CD4-positive, alpha-beta memory T cell (primary cell): ENCODE measurements at regions not wholly inside any gene's neighbourhood (a gene's known extent, or its start where the extent isn't known, plus 50 kb on each side); places are given as distances from the start of the nearest gene placed in this dataset.

ENCODE experiments used
- CTCF ChIA-PET: fragments of 350-600 bp; sonication (Branson Sonifier 250); formaldehyde crosslinking; loops from one replicate; lab custom pipeline; 2021; ENCODE audit warnings: inconsistent platforms; ENCODE audit not compliant: partially characterized antibody; lab: Charles Lee
- POLR2A ChIA-PET: fragments of 350-600 bp; sonication (Branson Sonifier 250); formaldehyde crosslinking; loops from one replicate; lab custom pipeline; 2021; ENCODE audit not compliant: partially characterized antibody; lab: Charles Lee
- DNase-seq, 5 donors: peaks; one replicate each; pipeline versions ENCODE4 v3.0.0 to v3.0.0-alpha.2; 2020 to 2022; ENCODE audit warnings: mixed read lengths in 1 of 5
- H3K27ac ChIP-seq: one replicate; pipeline ENCODE4 v1.7.0; 2013; ENCODE audit warnings: low read depth, low read length
- H3K27me3 ChIP-seq: 2 replicates; pipeline ENCODE4 v1.7.0; 2013; ENCODE audit warnings: mild to moderate bottlenecking, low read length, moderate library complexity; ENCODE audit not compliant: insufficient read depth
- H3K36me3 ChIP-seq: 2 replicates; pipeline ENCODE4 v1.7.0; 2013; ENCODE audit warnings: mild to moderate bottlenecking, low read length, moderate library complexity; ENCODE audit not compliant: insufficient read depth
- H3K4me1 ChIP-seq: 2 replicates; pipeline ENCODE4 v1.7.0; 2013; ENCODE audit warnings: mild to moderate bottlenecking, low read length, moderate library complexity; ENCODE audit not compliant: insufficient read depth
- H3K4me3 ChIP-seq, 2 donors: one replicate each; pipeline ENCODE4 v1.7.0; 2013; ENCODE audit warnings: low read length in 2 of 2, mild to moderate bottlenecking in 1 of 2
- H3K9me3 ChIP-seq, 2 donors: one replicate each; pipeline ENCODE4 v1.7.0; 2013; ENCODE audit warnings: low read length in 2 of 2, control low read depth in 1 of 2; ENCODE audit not compliant: control insufficient read depth in 1 of 2
- H3K27ac Mint-ChIP-seq, 7 donors: one replicate each; pipeline ENCODE4 v1.8.0; 2020 to 2021; ENCODE audit warnings: mixed read lengths in 7 of 7, mild to moderate bottlenecking in 6 of 7, inconsistent platforms in 3 of 7, moderate library complexity in 3 of 7
- H3K27me3 Mint-ChIP-seq, 2 donors: one replicate each; pipeline ENCODE4 v1.8.0; 2020 to 2021; ENCODE audit warnings: mixed read lengths in 2 of 2
- H3K36me3 Mint-ChIP-seq, 2 donors: one replicate each; pipeline ENCODE4 v1.8.0; 2020 to 2021; ENCODE audit warnings: mixed read lengths in 2 of 2, inconsistent platforms in 1 of 2, mild to moderate bottlenecking in 1 of 2
- H3K4me1 Mint-ChIP-seq, 4 donors: one replicate each; pipeline ENCODE4 v1.8.0; 2020 to 2021; ENCODE audit warnings: mixed read lengths in 4 of 4, mild to moderate bottlenecking in 1 of 4
- H3K4me3 Mint-ChIP-seq, 8 donors: one replicate each; pipeline ENCODE4 v1.8.0; 2020 to 2021; ENCODE audit warnings: mixed read lengths in 8 of 8, mild to moderate bottlenecking in 7 of 8, moderate library complexity in 6 of 8, inconsistent platforms in 3 of 8
- H3K9me3 Mint-ChIP-seq, 8 donors: one replicate each; pipeline ENCODE4 v1.8.0; 2020 to 2021; ENCODE audit warnings: mixed read lengths in 8 of 8, mild to moderate bottlenecking in 5 of 8, inconsistent platforms in 3 of 8, moderate library complexity in 1 of 8
- intact Hi-C: fragments of 100-400 bp; cut with micrococcal nuclease; formaldehyde crosslinking; loops from one replicate; pipeline ENCODE4 v1.15.1; 2023

- CTCF ChIA-PET, result interaction anchor here (1.9 kb wide), 1 partner anchor 9 kb away, joined by 6 read pairs; no protein-coding TSS in a partner anchor
- H3K36me3 Mint-ChIP-seq, result no peaks in the 10 kb centered on the region
These were observed 411.6 kb upstream of the SLC14A2 start for GRCh38 chr18:45203677-45204076.

GRCh38 chr18:45207328-45207727, 407.9 kb upstream of the SLC14A2 start:
- peaks cover 0 to 1% (median 0%) of the 10 kb centered on the region in 8 donors for H3K9me3 Mint-ChIP-seq
- Histone ChIP-seq H3K36me3 (no peaks in the 10 kb centered on the region), H3K9me3 (no peaks in the 10 kb centered on the region), H3K27ac (no peak overlapping the region), H3K27me3 (no peaks in the 10 kb centered on the region), H3K4me3 (no peak overlapping the region), H3K4me1 (no peaks in the 10 kb centered on the region)
- H3K4me1 Mint-ChIP-seq, result no peaks in the 10 kb centered on the region
- POLR2A ChIA-PET, result no interaction called here
- peaks cover 3 to 7% of the 10 kb centered on the region in 2 donors for H3K27me3 Mint-ChIP-seq
- intact Hi-C loops, result no loop called here
- no peak overlapping the region for H3K27ac Mint-ChIP-seq
- no peaks in the 10 kb centered on the region for H3K36me3 Mint-ChIP-seq
- no peak overlapping the region for H3K4me3 Mint-ChIP-seq
- CTCF ChIA-PET, result no interaction called here
- DNase-seq, result no peak

More at GRCh38 chr18:45203677-45204076, 411.6 kb upstream of the SLC14A2 start:
- Histone ChIP-seq H3K27ac (no peak overlapping the region), H3K4me1 (no peaks in the 10 kb centered on the region), H3K27me3 (no peaks in the 10 kb centered on the region), H3K4me3 (no peak overlapping the region), H3K36me3 (no peaks in the 10 kb centered on the region), H3K9me3 (no peaks in the 10 kb centered on the region)
- H3K27ac Mint-ChIP-seq, result no peak overlapping the region
- H3K27me3 Mint-ChIP-seq, result peaks cover 3 to 7% of the 10 kb centered on the region in 2 donors
- peaks cover 0 to 1% (median 0%) of the 10 kb centered on the region in 8 donors for H3K9me3 Mint-ChIP-seq
- H3K4me1 Mint-ChIP-seq, result no peaks in the 10 kb centered on the region
- DNase-seq, result no peak
- POLR2A ChIA-PET, result no interaction called here
- intact Hi-C loops, result no loop called here
- H3K4me3 Mint-ChIP-seq, result no peak overlapping the region

GRCh38 chr18:45208164-45208563, 407.1 kb upstream of the SLC14A2 start:
- no peak overlapping the region for H3K4me3 ChIP-seq
- H3K4me1 ChIP-seq, result no peaks in the 10 kb centered on the region
- no peak overlapping the region for H3K27ac ChIP-seq
- no peaks in the 10 kb centered on the region for H3K4me1 Mint-ChIP-seq
- H3K36me3 Mint-ChIP-seq, result no peaks in the 10 kb centered on the region
- no peak overlapping the region for H3K4me3 Mint-ChIP-seq
- POLR2A ChIA-PET, result no interaction called here
- DNase-seq, result no peak
- H3K27me3 Mint-ChIP-seq, result peaks cover 2 to 6% of the 10 kb centered on the region in 2 donors
- CTCF ChIA-PET, result no interaction called here
- no peaks in the 10 kb centered on the region for H3K36me3 ChIP-seq
- H3K9me3 ChIP-seq, result no peaks in the 10 kb centered on the region
- H3K9me3 Mint-ChIP-seq, result peaks cover 0 to 1% (median 0%) of the 10 kb centered on the region in 8 donors
- no peaks in the 10 kb centered on the region for H3K27me3 ChIP-seq
- intact Hi-C loops, result no loop called here
- H3K27ac Mint-ChIP-seq, result no peak overlapping the region

- no peaks in the 10 kb centered on the region for H3K9me3 Mint-ChIP-seq
- H3K27me3 ChIP-seq, result no peaks in the 10 kb centered on the region
- no peak overlapping the region for H3K4me3 Mint-ChIP-seq
- no peaks in the 10 kb centered on the region for H3K4me1 ChIP-seq
- no peaks in the 10 kb centered on the region for H3K4me1 Mint-ChIP-seq
- no peak overlapping the region for H3K27ac Mint-ChIP-seq
- no peaks in the 10 kb centered on the region for H3K36me3 Mint-ChIP-seq
- H3K36me3 ChIP-seq, result no peaks in the 10 kb centered on the region
- intact Hi-C loops, result loop anchor here (10.0 kb wide), 2 partner anchors 638 to 1078 kb away; no protein-coding TSS in a partner anchor
- H3K27ac ChIP-seq, result no peak overlapping the region
- H3K9me3 ChIP-seq, result no peaks in the 10 kb centered on the region
- H3K27me3 Mint-ChIP-seq, result peaks cover 2 to 6% of the 10 kb centered on the region in 2 donors
- CTCF ChIA-PET, result interaction anchor here (0.6 to 2.3 kb wide), 24 partner anchors 8 to 1641 kb away, joined by 3 to 18 read pairs (median 3); no protein-coding TSS in a partner anchor
- peak; percentile 45 to 54 (median 48) for DNase-seq
- POLR2A ChIA-PET, result no interaction called here
- no peak overlapping the region for H3K4me3 ChIP-seq
These were observed 402.9 kb upstream of the SLC14A2 start for GRCh38 chr18:45212181-45213039.

- no peak overlapping the region for H3K4me3 ChIP-seq
- Mint-ChIP-seq H3K27ac (no peak overlapping the region), H3K9me3 (no peaks in the 10 kb centered on the region), H3K36me3 (no peaks in the 10 kb centered on the region), H3K4me3 (no peak overlapping the region), H3K4me1 (no peaks in the 10 kb centered on the region), H3K27me3 (peaks cover 2 to 6% of the 10 kb centered on the region in 2 donors)
- no peaks in the 10 kb centered on the region for H3K36me3 ChIP-seq
- intact Hi-C loops, result loop anchor here (10.0 kb wide), 2 partner anchors 638 to 1078 kb away; no protein-coding TSS in a partner anchor
- ChIA-PET POLR2A (no interaction called here), CTCF (interaction anchor here (0.6 to 2.3 kb wide), 24 partner anchors 8 to 1641 kb away, joined by 3 to 18 read pairs (median 3); no protein-coding TSS in a partner anchor)
- no peak for DNase-seq
- no peaks in the 10 kb centered on the region for H3K27me3 ChIP-seq
- no peaks in the 10 kb centered on the region for H3K9me3 ChIP-seq
- H3K27ac ChIP-seq, result no peak overlapping the region
- no peaks in the 10 kb centered on the region for H3K4me1 ChIP-seq
These were observed 402.3 kb upstream of the SLC14A2 start for GRCh38 chr18:45213040-45213333.

GRCh38 chr18:45218436-45218835, 396.8 kb upstream of the SLC14A2 start:
- H3K4me3 Mint-ChIP-seq, result no peak overlapping the region
- DNase-seq, result no peak
- Histone ChIP-seq H3K9me3 (no peaks in the 10 kb centered on the region), H3K4me3 (no peak overlapping the region), H3K27ac (no peak overlapping the region), H3K4me1 (no peaks in the 10 kb centered on the region), H3K36me3 (no peaks in the 10 kb centered on the region), H3K27me3 (no peaks in the 10 kb centered on the region)
- ChIA-PET POLR2A (no interaction called here), CTCF (no interaction called here)
- H3K27ac Mint-ChIP-seq, result no peak overlapping the region
- intact Hi-C loops, result loop anchor here (10.0 kb wide), 2 partner anchors 644 to 1084 kb away; no protein-coding TSS in a partner anchor
- H3K9me3 Mint-ChIP-seq, result no peaks in the 10 kb centered on the region
- peaks cover 1 to 5% of the 10 kb centered on the region in 2 donors for H3K27me3 Mint-ChIP-seq
- no peaks in the 10 kb centered on the region for H3K4me1 Mint-ChIP-seq
- no peaks in the 10 kb centered on the region for H3K36me3 Mint-ChIP-seq

GRCh38 chr18:45221363-45221762, 393.9 kb upstream of the SLC14A2 start:
- no peak for DNase-seq
- CTCF ChIA-PET, result interaction anchor here (0.6 kb wide), 1 partner anchor 346 kb away, joined by 3 read pairs; no protein-coding TSS in a partner anchor
- H3K27me3 ChIP-seq, result no peaks in the 10 kb centered on the region
- no peak overlapping the region for H3K27ac ChIP-seq
- Mint-ChIP-seq H3K4me3 (no peak overlapping the region), H3K9me3 (peaks cover 0 to 3% (median 0%) of the 10 kb centered on the region in 8 donors), H3K36me3 (no peaks in the 10 kb centered on the region), H3K27me3 (peaks cover 1 to 4% of the 10 kb centered on the region in 2 donors), H3K27ac (no peak overlapping the region), H3K4me1 (no peaks in the 10 kb centered on the region)
- no peaks in the 10 kb centered on the region for H3K9me3 ChIP-seq
- no peaks in the 10 kb centered on the region for H3K4me1 ChIP-seq
- H3K4me3 ChIP-seq, result no peak overlapping the region
- no peaks in the 10 kb centered on the region for H3K36me3 ChIP-seq
- POLR2A ChIA-PET, result no interaction called here
- intact Hi-C loops, result no loop called here
